ENCODE measurements at regions not wholly inside any gene's neighbourhood (a gene's known extent, or its start where the extent isn't known, plus 50 kb on each side); places are given as distances from the start of the nearest gene placed in this dataset.

GRCh38 chr5:91478096-91478495 is 95.0 kb upstream of the ARRDC3 start:
- dilution Hi-C loops (cut with MboI; ENCODE audit: extremely low pct_ligation_motif_present, low sequenced_read_pairs): no loop called here
- no peak for FAIRE-seq
- Histone ChIP-seq H3K4me3 (replicated peaks in 1 of 3; ENCODE audit: insufficient read depth in 1 of 3, low read depth in 1 of 3, low read length in 3 of 3) (no peak overlapping the region), H3K27ac (ENCODE audit: insufficient read depth, low read depth, low read length) (no peak overlapping the region), H3K79me2 (ENCODE audit: control insufficient read depth, insufficient read depth, low read length) (no peaks in the 10 kb centered on the region), H3K9ac (replicated peaks; ENCODE audit: extremely low read depth, insufficient read depth, low read length) (no peak overlapping the region), H3K9me1 (replicated peaks; ENCODE audit: control insufficient read depth, extremely low read depth, insufficient read depth, low read length) (no peaks in the 10 kb centered on the region), H2AFZ (ENCODE audit: low read depth, low read length) (no peak overlapping the region), H3K9me3 (replicated peaks; ENCODE audit: control insufficient read depth, insufficient read depth, low read length) (no peaks in the 10 kb centered on the region), H3K36me3 (ENCODE audit: control insufficient read depth in 2 of 2, extremely low read depth in 1 of 2, insufficient read depth in 2 of 2, low read length in 2 of 2) (no peaks in the 10 kb centered on the region), H3K4me1 (ENCODE audit: control insufficient read depth, extremely low read depth, insufficient read depth, low read length) (no peaks in the 10 kb centered on the region), H3K27me3 (ENCODE audit: control insufficient read depth in 2 of 2, insufficient read depth in 2 of 2, low read length in 2 of 2) (no peaks in the 10 kb centered on the region), H3K4me2 (ENCODE audit: insufficient read depth, low read length) (no peak overlapping the region), H4K20me1 (replicated peaks; ENCODE audit: control insufficient read depth, extremely low read depth, insufficient read depth, low read length) (no peaks in the 10 kb centered on the region)
- no peak for DNase-seq (ENCODE audit: low read depth, low spot score)
- intact Hi-C loops (cut with micrococcal nuclease): no loop called here
- BruUV-seq (replicated peaks): no TSS peak
- TF ChIP-seq JUN (IDR thresholded peaks at IDR 0.05; ENCODE audit: borderline replicate concordance, insufficient read depth, insufficient read length, low read depth) (no peak), POLR2A (IDR thresholded peaks at IDR 0.05; ENCODE audit: low read depth, low read length) (no peak), FOS (IDR thresholded peaks at IDR 0.05; ENCODE audit: borderline replicate concordance, insufficient read depth, low read length) (no peak), EZH2 (IDR thresholded peaks at IDR 0.05; ENCODE audit: borderline replicate concordance, low read depth, low read length, severe bottlenecking) (no peak), MYC (IDR thresholded peaks at IDR 0.05; ENCODE audit: low read depth, low read length) (no peak), POLR2AphosphoS5 (IDR thresholded peaks at IDR 0.05; ENCODE audit: insufficient read depth, low read depth, low read length) (no peak), GATA2 (IDR thresholded peaks at IDR 0.05; ENCODE audit: insufficient read depth, insufficient read length, low read depth, low read length) (no peak), MAX (IDR thresholded peaks at IDR 0.05; ENCODE audit: insufficient read depth, insufficient read length) (no peak), CTCF (IDR thresholded peaks at IDR 0.05; ENCODE audit: extremely low read depth in 1 of 2, insufficient read depth in 1 of 2, low read depth in 1 of 2, low read length in 2 of 2) (no peak)
- ChIA-PET CTCF (no interaction called here), POLR2A (no interaction called here)

All from endothelial cell of umbilical vein (primary cell).